AG04450 (cell line): ENCODE measurements at regions not wholly inside any gene's neighbourhood (a gene's known extent, or its start where the extent isn't known, plus 50 kb on each side); places are given as distances from the start of the nearest gene placed in this dataset.

Experiments used
- CTCF ChIA-PET: fragments of 300-600, 350-600 bp; formaldehyde crosslinking; extraction: SDS; loops from one replicate; lab custom pipeline; 2022; ENCODE audit warnings: antibody characterized with exemption, inconsistent platforms; lab: Charles Lee
- POLR2A ChIA-PET: fragments of 350-600 bp; formaldehyde crosslinking; extraction: SDS; loops from one replicate; lab custom pipeline; 2021; ENCODE audit warnings: antibody characterized with exemption, inconsistent platforms; lab: Yijun Ruan, JAX
- DNase-seq: peaks from one replicate; pipeline ENCODE4 v3.0.0-alpha.2; 2011; ENCODE audit warnings: low read depth, low spot score
- H3K27ac ChIP-seq: one replicate; pipeline ENCODE4 v1.5.1; 2012; ENCODE audit warnings: low read depth, low read length, control low read depth
- H3K27me3 ChIP-seq: one replicate; pipeline ENCODE4 v1.6.0; 2012; ENCODE audit warnings: low read length; ENCODE audit not compliant: control insufficient read depth, insufficient read depth
- H3K4me3 ChIP-seq: 2 replicates; pipeline ENCODE4 v1.5.1; 2011; ENCODE audit warnings: mild to moderate bottlenecking, low read depth, low read length, control low read depth
- H3K9me3 ChIP-seq: 2 replicates; pipeline ENCODE4 v1.5.1; 2012; ENCODE audit warnings: low read length; ENCODE audit not compliant: control insufficient read depth, insufficient read depth
- CTCF ChIP-seq: IDR thresholded peaks from 2 replicates; pipeline ENCODE4 v1.5.1; 2011; ENCODE audit warnings: low read depth, low read length, control low read depth, inconsistent platforms

DNA sequence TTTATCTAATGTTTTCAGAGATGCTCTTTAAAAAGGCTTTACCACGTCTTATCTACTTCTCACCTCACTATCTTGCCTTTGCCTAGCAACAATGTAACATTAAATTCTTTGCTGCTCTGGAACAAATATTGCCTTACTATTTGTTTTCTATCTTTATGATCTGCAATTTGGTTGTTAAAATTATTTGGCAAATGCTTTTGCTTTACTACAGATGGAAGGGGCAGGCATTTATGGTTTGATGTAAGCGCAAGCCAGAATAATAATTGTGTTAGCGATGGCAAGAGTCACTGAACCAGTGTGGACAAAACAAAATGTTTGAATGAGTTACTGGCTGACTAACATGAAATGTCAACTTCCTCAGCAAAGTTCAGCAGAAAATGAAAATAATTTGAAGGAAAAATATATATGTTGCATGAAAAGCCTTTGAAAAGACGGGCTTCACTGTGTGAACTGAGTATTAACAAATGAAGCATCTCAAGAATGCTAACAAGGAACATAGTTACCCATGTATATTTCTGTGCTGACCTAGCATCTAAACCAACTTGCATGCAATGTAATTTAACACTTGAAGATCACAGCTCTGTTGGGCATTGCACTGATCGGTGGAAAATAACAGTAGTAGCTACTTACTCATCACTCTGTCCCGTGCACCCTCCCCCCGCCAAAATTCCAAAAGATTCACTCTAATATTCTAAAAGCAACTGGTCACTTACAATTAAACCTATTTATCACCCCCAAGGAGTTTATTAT, 454.0 kb upstream of the ARHGEF26 start:
- DNase-seq = no peak
- Histone ChIP-seq H3K27me3 (no peaks in the 10 kb centered on the region), H3K9me3 (no peaks in the 10 kb centered on the region), H3K4me3 (no peak overlapping the region), H3K27ac (no peak overlapping the region)
- no peak for TF ChIP-seq CTCF
- POLR2A ChIA-PET = no interaction called here
- CTCF ChIA-PET = no interaction called here

- DNase-seq = no peak
- H3K9me3 ChIP-seq = no peaks in the 10 kb centered on the region
- H3K4me3 ChIP-seq = no peak overlapping the region
- H3K27ac ChIP-seq = no peak overlapping the region
- ChIA-PET CTCF (interaction anchor here (1.0 kb wide), 1 partner anchor 11 kb away, joined by 3 read pairs; no protein-coding TSS in a partner anchor), POLR2A (no interaction called here)
- peak; percentile 27 for TF ChIP-seq CTCF
- no peaks in the 10 kb centered on the region for H3K27me3 ChIP-seq
These were observed 451.7 kb upstream of the ARHGEF26 start for GRCh38 chr3:153669527-153669926.

DNA sequence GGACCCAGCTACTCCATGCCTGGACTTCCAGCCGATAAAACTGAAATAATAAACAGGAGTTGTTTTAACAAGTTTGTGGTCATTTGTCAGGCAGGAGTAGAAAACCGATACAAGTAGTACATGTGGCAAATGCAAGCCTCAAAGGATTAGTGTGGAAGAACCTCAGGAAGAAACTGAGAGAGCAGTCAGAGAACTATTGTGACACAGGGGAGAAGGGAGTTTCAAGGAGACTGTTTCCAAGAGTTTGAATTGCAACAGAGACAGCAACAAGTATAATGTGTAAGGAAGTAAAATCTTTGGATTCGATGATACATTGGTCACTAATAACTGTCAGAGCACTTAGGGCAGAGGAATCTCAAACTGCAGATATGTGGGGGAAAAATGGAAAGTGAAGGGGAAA, 450.6 kb upstream of the ARHGEF26 start:
- ChIA-PET CTCF (no interaction called here), POLR2A (no interaction called here)
- Histone ChIP-seq H3K4me3 (no peak overlapping the region), H3K9me3 (no peaks in the 10 kb centered on the region), H3K27me3 (no peaks in the 10 kb centered on the region), H3K27ac (no peak overlapping the region)
- TF ChIP-seq CTCF = no peak
- DNase-seq = no peak

DNA sequence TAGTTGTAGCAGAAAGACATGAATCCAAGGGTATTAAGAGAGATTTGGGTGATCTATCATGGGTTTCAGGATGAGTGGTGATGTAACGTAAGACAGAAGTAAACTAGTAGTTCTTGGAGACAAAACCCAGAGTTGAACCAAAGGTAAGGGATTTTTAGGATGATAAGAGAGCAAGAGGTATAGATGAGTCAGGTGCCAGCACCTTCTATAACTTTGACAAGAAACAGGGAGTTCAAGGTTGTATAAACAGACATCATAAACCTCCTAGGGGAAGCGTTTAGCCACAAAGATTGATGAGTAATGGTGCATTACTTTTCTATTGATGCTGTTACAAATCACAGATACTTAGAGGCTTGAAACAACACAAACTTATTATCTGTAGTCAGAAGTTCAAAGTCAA, 447.3 kb upstream of the ARHGEF26 start:
- ChIA-PET CTCF (no interaction called here), POLR2A (no interaction called here)
- H3K4me3 ChIP-seq = no peak overlapping the region
- no peaks in the 10 kb centered on the region for H3K9me3 ChIP-seq
- H3K27ac ChIP-seq = no peak overlapping the region
- DNase-seq = no peak
- no peak for TF ChIP-seq CTCF
- no peaks in the 10 kb centered on the region for H3K27me3 ChIP-seq

DNA sequence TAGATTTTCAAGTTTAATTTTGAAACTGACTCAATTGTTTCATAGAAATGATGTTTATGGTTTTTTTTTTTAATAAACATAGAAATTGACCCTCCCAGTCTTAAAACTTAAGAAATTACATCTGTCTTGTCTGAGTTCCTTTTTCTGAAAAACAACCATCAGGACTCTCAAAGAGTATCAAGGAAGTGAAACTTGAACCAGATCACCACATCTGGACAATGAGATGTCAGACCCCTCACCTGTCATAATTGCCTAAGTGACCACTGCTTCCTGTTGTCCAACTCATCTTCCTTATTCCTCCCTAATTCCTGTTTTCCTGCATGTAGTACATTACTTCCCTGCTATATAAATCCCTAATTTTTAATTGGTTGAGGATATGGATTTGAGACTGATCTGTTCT, 441.5 kb upstream of the ARHGEF26 start:
- Histone ChIP-seq H3K27me3 (no peaks in the 10 kb centered on the region), H3K4me3 (no peak overlapping the region), H3K9me3 (no peaks in the 10 kb centered on the region), H3K27ac (no peak overlapping the region)
- DNase-seq = no peak
- ChIA-PET POLR2A (no interaction called here), CTCF (interaction anchor here (1.4 kb wide), 1 partner anchor 637 kb away, joined by 4 read pairs; no protein-coding TSS in a partner anchor)
- TF ChIP-seq CTCF = no peak
